Glutamatergic neuron (in vitro differentiated cells): ENCODE measurements at regions not wholly inside any gene's neighbourhood (a gene's known extent, or its start where the extent isn't known, plus 50 kb on each side); places are given as distances from the start of the nearest gene placed in this dataset.

Experiments
- DNase-seq: peaks from one replicate; pipeline ENCODE4 v3.0.0; 2022
- H3K27ac Mint-ChIP-seq: one replicate; pipeline ENCODE4 v1.8.0; 2020; ENCODE audit warnings: mild to moderate bottlenecking, mixed read lengths, inconsistent platforms; ENCODE audit not compliant: unreplicated experiment
- H3K27me3 Mint-ChIP-seq: one replicate; pipeline ENCODE4 v1.8.0; 2020; ENCODE audit warnings: mild to moderate bottlenecking, moderate library complexity, mixed read lengths, inconsistent platforms; ENCODE audit not compliant: unreplicated experiment
- H3K36me3 Mint-ChIP-seq: one replicate; pipeline ENCODE4 v1.8.0; 2020; ENCODE audit warnings: mild to moderate bottlenecking, mixed read lengths, inconsistent platforms; ENCODE audit not compliant: unreplicated experiment
- H3K4me1 Mint-ChIP-seq: one replicate; pipeline ENCODE4 v1.8.0; 2020; ENCODE audit warnings: mild to moderate bottlenecking, low read depth, mixed read lengths, inconsistent platforms; ENCODE audit not compliant: unreplicated experiment
- H3K4me3 Mint-ChIP-seq: one replicate; pipeline ENCODE4 v1.8.0; 2020; ENCODE audit warnings: mild to moderate bottlenecking, mixed read lengths, inconsistent platforms; ENCODE audit not compliant: unreplicated experiment
- H3K9me3 Mint-ChIP-seq: one replicate; pipeline ENCODE4 v1.8.0; 2020; ENCODE audit warnings: mild to moderate bottlenecking, moderate library complexity, mixed read lengths, inconsistent platforms; ENCODE audit not compliant: unreplicated experiment
- TF ChIP-seq, protein P1 (sequence below): fragments of 200-600 bp; sonication (generic); IDR thresholded peaks from one replicate; pipeline ENCODE4 v1.5.0; 2021; ENCODE audit not compliant: partially characterized antibody, unreplicated experiment

DNA sequence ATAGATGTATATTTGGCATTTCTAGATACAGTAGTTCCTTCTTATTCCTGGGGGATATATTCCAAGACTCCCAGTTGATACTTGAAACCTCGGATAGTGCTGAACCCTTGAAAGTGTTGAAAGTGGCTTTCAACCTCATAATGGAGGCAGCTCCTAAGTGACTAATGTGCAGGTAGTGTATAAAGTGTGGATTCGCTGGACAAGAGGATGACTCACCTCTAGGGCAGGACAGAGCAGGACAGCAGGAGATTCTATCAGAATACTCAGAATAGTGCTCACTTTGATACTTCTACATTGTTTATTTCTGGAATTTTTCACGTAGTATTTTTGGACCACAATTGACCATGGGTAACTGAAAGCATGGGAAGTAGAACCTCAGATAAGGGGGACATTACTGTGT is 1138.9 kb upstream of the WWC1 start:
- no peaks in the 10 kb centered on the region for H3K4me1 Mint-ChIP-seq
- H3K27me3 Mint-ChIP-seq = no peaks in the 10 kb centered on the region
- H3K27ac Mint-ChIP-seq = no peak overlapping the region
- no peaks in the 10 kb centered on the region for H3K36me3 Mint-ChIP-seq
- no peak for DNase-seq
- H3K9me3 Mint-ChIP-seq = peaks cover 2% of the 10 kb centered on the region
- TF ChIP-seq, protein P1, sequence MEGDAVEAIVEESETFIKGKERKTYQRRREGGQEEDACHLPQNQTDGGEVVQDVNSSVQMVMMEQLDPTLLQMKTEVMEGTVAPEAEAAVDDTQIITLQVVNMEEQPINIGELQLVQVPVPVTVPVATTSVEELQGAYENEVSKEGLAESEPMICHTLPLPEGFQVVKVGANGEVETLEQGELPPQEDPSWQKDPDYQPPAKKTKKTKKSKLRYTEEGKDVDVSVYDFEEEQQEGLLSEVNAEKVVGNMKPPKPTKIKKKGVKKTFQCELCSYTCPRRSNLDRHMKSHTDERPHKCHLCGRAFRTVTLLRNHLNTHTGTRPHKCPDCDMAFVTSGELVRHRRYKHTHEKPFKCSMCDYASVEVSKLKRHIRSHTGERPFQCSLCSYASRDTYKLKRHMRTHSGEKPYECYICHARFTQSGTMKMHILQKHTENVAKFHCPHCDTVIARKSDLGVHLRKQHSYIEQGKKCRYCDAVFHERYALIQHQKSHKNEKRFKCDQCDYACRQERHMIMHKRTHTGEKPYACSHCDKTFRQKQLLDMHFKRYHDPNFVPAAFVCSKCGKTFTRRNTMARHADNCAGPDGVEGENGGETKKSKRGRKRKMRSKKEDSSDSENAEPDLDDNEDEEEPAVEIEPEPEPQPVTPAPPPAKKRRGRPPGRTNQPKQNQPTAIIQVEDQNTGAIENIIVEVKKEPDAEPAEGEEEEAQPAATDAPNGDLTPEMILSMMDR = no peak
- no peak overlapping the region for H3K4me3 Mint-ChIP-seq

DNA sequence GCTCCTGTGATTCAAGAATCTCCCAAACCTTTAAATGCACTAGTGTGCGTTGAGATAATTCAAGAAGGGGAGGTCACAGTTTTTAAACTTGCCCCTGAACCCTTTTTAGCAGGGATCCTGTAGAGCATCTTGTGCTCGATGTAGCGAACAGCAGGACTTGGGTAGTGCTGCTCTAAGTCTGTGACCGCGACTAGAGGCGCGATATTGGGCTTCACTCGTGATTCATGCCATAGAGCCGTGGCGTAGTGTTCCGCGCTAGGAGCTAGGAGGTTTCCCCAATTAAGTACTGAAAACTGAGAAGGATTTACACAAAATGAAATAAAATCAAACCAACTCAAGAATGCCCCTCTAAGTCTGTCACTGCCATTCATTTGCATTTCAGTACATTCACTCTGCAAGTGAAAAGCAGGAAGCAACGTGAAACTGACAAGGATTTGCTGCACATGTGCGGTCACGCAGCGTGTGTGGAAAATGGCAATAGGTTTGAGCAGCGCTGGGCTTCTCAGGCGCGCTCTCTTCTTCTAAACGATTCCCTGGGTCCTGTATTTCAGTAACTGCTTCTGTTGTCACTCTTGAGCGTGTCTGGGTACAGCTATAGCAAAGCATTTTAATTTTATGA is 1135.9 kb upstream of the WWC1 start:
- TF ChIP-seq, protein P1 = no peak
- no peak for DNase-seq
- Mint-ChIP-seq H3K36me3 (no peaks in the 10 kb centered on the region), H3K27ac (no peak overlapping the region), H3K4me3 (no peak overlapping the region), H3K4me1 (no peaks in the 10 kb centered on the region), H3K27me3 (no peaks in the 10 kb centered on the region), H3K9me3 (peaks cover 2% of the 10 kb centered on the region)

DNA sequence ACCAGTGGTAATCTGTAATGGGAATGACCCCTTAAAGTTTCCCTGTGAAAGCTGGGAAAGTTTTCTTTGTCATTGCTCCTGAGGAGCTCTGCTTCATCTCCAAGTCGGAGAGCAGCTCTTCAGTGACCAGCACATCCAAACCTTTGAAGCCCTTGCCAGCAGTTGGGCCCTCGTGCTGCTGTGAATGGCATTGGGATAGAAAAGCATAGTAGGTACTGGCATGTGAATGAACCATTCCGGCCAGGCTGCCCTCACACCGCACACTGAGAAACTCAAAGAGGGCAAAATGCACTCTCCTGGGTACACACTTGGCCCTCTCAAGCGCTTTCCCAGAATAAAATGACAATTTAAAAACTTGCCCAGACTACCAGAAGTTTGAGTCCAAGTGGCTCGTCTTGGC is 1135.0 kb upstream of the WWC1 start:
- Mint-ChIP-seq H3K27me3 (no peaks in the 10 kb centered on the region), H3K9me3 (peaks cover 2% of the 10 kb centered on the region), H3K4me3 (no peak overlapping the region), H3K36me3 (no peaks in the 10 kb centered on the region), H3K27ac (no peak overlapping the region), H3K4me1 (no peaks in the 10 kb centered on the region)
- no peak for DNase-seq
- TF ChIP-seq, protein P1 = no peak

DNA sequence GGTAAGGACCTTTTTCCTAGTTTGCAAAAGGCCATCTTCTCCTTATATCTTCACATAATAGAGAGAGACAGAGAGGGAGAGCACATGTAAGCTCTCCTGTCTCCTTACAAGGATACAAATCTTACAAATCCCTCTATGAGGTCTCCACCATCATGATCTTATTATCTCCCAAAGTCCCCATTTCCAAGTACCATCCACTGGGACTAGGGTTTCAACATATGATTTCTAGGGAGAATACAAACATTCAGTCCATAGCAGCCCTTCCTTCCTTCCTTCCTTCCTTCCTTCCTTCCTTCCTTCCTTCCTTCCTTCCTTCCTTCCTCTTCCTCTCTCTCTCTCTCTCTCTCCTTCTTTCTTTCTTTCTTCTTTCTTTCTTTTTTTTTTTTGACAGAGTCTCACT is 1132.9 kb upstream of the WWC1 start:
- no peaks in the 10 kb centered on the region for H3K4me1 Mint-ChIP-seq
- H3K9me3 Mint-ChIP-seq = no peaks in the 10 kb centered on the region
- no peak overlapping the region for H3K27ac Mint-ChIP-seq
- no peaks in the 10 kb centered on the region for H3K27me3 Mint-ChIP-seq
- no peaks in the 10 kb centered on the region for H3K36me3 Mint-ChIP-seq
- DNase-seq = no peak
- TF ChIP-seq, protein P1 = no peak
- no peak overlapping the region for H3K4me3 Mint-ChIP-seq

DNA sequence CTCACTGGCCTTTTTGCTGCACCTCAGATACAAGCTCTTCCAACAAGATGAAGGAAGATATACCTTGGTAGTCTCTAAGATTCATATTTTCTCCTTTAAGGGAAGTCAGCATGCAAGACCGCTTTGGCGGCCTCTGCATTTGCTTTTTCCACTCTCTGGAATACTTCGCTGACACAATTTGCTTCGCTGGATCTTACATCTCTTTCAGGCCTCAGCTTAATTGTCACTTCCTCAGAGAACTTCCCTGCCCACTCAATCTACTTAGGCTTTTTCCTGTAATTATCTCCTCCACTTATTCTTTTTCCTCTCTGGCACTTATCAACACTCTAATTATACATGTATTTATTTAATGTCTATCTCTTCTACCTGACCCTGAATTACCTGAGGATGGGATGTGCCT is 1131.1 kb upstream of the WWC1 start:
- DNase-seq = no peak
- Mint-ChIP-seq H3K9me3 (no peaks in the 10 kb centered on the region), H3K4me3 (no peak overlapping the region), H3K4me1 (no peaks in the 10 kb centered on the region), H3K36me3 (no peaks in the 10 kb centered on the region), H3K27ac (no peak overlapping the region), H3K27me3 (no peaks in the 10 kb centered on the region)
- TF ChIP-seq, protein P1 = no peak
